Osteoblast (primary cell): ENCODE measurements at regions not wholly inside any gene's neighbourhood (a gene's known extent, or its start where the extent isn't known, plus 50 kb on each side); places are given as distances from the start of the nearest gene placed in this dataset.

Experiments
- DNase-seq: peaks from one replicate; pipeline ENCODE4 v3.0.0; 2011; ENCODE audit warnings: low spot score, mixed read lengths; ENCODE audit not compliant: insufficient read length; ENCODE audit errors: missing footprints
- H2AFZ ChIP-seq: 2 replicates; pipeline ENCODE4 v1.6.0; 2011; ENCODE audit warnings: mild to moderate bottlenecking, low read length
- H3K27ac ChIP-seq: 2 replicates; pipeline ENCODE4 v1.5.1; 2011; ENCODE audit warnings: mild to moderate bottlenecking, low read depth, low read length, moderate library complexity
- H3K27me3 ChIP-seq: 2 replicates; pipeline ENCODE4 v1.6.0; 2012; ENCODE audit warnings: mild to moderate bottlenecking, control low read depth, inconsistent platforms, low read length, moderate library complexity; ENCODE audit not compliant: insufficient read depth
- H3K36me3 ChIP-seq: 2 replicates; pipeline ENCODE4 v1.5.1; 2011; ENCODE audit warnings: mild to moderate bottlenecking, low read length, control low read depth, moderate library complexity; ENCODE audit not compliant: insufficient read depth
- H3K4me1 ChIP-seq: 2 replicates; pipeline ENCODE4 v1.5.1; 2011; ENCODE audit warnings: mild to moderate bottlenecking, low read length, control low read depth, moderate library complexity; ENCODE audit not compliant: insufficient read depth
- H3K4me2 ChIP-seq: 2 replicates; pipeline ENCODE4 v1.6.0; 2011; ENCODE audit warnings: mild to moderate bottlenecking, low read length; ENCODE audit not compliant: insufficient read depth
- H3K4me3 ChIP-seq: fragments of 200-600 bp; sonication (generic); 3 replicates; pipeline ENCODE4 v1.5.1; 2012; ENCODE audit warnings: mild to moderate bottlenecking, low read length, inconsistent platforms; ENCODE audit not compliant: insufficient read depth
- H3K79me2 ChIP-seq: 2 replicates; pipeline ENCODE4 v1.6.0; 2012; ENCODE audit warnings: mild to moderate bottlenecking, low read length, control low read depth, inconsistent platforms; ENCODE audit not compliant: insufficient read depth
- H3K9me3 ChIP-seq: 2 replicates; pipeline ENCODE4 v1.5.1; 2011; ENCODE audit warnings: low read depth, low read length, control low read depth
- H4K20me1 ChIP-seq: 2 replicates; pipeline ENCODE4 v1.6.0; 2012; ENCODE audit warnings: mild to moderate bottlenecking, low read length, control low read depth; ENCODE audit not compliant: insufficient read depth
- TF ChIP-seq, protein P1 (sequence below): IDR thresholded peaks from 2 replicates; pipeline ENCODE4 v1.5.1; 2011; ENCODE audit warnings: mild to moderate bottlenecking, low read depth, low read length, moderate library complexity; ENCODE audit errors: extremely low read depth

DNA sequence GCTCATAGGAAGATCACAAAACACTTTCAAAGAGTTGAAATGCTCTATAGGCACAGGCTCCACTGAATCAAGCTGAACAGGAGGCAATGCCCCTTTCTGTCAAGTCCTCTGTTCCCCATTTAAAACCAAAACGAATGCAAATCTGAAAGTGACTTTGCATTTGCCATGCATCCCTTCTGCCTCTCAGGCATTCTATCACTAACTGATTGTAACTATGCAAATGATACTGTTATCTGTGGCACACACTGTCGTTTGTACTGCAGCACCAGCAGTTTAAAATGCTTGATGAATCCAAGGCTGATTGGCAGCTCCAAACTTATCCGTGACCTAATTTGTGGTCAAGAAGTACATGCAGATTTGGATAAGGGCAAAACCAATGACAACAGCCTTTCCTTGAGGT lies 1067.5 kb upstream of the MAP3K7 start:
- H3K9me3 ChIP-seq = no peaks in the 10 kb centered on the region
- TF ChIP-seq, protein P1, sequence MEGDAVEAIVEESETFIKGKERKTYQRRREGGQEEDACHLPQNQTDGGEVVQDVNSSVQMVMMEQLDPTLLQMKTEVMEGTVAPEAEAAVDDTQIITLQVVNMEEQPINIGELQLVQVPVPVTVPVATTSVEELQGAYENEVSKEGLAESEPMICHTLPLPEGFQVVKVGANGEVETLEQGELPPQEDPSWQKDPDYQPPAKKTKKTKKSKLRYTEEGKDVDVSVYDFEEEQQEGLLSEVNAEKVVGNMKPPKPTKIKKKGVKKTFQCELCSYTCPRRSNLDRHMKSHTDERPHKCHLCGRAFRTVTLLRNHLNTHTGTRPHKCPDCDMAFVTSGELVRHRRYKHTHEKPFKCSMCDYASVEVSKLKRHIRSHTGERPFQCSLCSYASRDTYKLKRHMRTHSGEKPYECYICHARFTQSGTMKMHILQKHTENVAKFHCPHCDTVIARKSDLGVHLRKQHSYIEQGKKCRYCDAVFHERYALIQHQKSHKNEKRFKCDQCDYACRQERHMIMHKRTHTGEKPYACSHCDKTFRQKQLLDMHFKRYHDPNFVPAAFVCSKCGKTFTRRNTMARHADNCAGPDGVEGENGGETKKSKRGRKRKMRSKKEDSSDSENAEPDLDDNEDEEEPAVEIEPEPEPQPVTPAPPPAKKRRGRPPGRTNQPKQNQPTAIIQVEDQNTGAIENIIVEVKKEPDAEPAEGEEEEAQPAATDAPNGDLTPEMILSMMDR = no peak
- H2AFZ ChIP-seq = no peak overlapping the region
- no peak overlapping the region for H3K4me2 ChIP-seq
- H3K36me3 ChIP-seq = no peaks in the 10 kb centered on the region
- DNase-seq = no peak
- H3K79me2 ChIP-seq = no peaks in the 10 kb centered on the region
- H4K20me1 ChIP-seq = no peaks in the 10 kb centered on the region
- no peaks in the 10 kb centered on the region for H3K27me3 ChIP-seq
- no peak overlapping the region for H3K4me3 ChIP-seq
- H3K4me1 ChIP-seq = no peaks in the 10 kb centered on the region
- no peak overlapping the region for H3K27ac ChIP-seq

DNA sequence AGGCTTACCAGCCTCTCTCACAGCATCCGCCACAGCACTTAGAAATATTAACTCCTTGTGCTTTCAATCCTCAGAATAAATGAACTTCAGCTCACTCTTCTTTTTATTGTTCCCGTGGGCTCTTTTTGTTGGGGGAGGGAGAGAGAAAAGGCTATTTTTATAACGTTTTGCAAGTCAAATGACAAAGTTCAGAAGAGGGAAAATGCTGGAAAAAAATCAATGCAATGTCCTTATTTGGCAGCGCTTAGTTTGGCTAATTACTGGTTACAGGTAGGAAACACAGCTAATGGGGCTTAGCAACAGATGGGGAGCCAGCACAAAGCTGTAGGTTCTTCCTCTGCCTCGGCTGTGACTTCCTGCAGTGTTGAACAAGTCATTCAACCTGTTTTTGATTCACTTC lies 1067.0 kb upstream of the MAP3K7 start:
- H3K4me3 ChIP-seq = no peak overlapping the region
- no peaks in the 10 kb centered on the region for H3K36me3 ChIP-seq
- H3K4me1 ChIP-seq = no peaks in the 10 kb centered on the region
- no peak overlapping the region for H2AFZ ChIP-seq
- H3K27me3 ChIP-seq = no peaks in the 10 kb centered on the region
- H4K20me1 ChIP-seq = no peaks in the 10 kb centered on the region
- no peak overlapping the region for H3K4me2 ChIP-seq
- no peak for DNase-seq
- H3K79me2 ChIP-seq = no peaks in the 10 kb centered on the region
- no peak overlapping the region for H3K27ac ChIP-seq
- H3K9me3 ChIP-seq = no peaks in the 10 kb centered on the region
- TF ChIP-seq, protein P1 = no peak

DNA sequence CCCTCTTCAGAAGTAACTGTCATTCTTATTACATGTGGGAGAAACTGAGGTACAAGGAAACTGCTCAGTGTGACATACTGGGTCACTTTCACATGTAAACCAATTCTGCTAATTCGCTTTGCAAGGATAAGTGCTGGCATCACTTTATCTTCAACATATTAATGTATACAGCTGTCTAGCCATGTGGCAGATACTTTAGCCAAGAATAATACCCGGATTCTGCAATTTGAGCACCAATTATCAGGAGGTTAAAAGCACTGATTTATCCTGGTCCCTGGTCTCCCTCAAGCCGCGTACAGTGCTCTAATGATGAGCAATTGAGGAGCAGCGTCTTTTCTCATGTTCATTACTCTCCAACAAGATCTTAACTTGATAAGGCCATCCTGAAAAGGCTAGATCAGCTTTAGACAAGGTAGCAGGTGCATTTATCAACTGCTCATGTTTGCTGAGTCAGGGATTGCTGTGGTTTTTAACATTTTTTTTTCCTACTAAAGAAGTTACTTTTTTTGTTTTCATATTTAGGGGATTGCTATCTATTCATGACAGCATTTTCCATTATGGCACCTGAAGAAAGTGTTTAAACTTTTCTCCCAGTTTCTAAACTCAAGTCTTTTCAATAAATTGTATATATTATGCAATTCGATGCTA lies 1066.3 kb upstream of the MAP3K7 start:
- DNase-seq = no peak
- Histone ChIP-seq H3K9me3 (no peaks in the 10 kb centered on the region), H3K27me3 (no peaks in the 10 kb centered on the region), H3K27ac (no peak overlapping the region), H2AFZ (no peak overlapping the region), H4K20me1 (no peaks in the 10 kb centered on the region), H3K79me2 (no peaks in the 10 kb centered on the region), H3K4me2 (no peak overlapping the region), H3K36me3 (no peaks in the 10 kb centered on the region), H3K4me3 (no peak overlapping the region), H3K4me1 (no peaks in the 10 kb centered on the region)
- TF ChIP-seq, protein P1 = no peak

DNA sequence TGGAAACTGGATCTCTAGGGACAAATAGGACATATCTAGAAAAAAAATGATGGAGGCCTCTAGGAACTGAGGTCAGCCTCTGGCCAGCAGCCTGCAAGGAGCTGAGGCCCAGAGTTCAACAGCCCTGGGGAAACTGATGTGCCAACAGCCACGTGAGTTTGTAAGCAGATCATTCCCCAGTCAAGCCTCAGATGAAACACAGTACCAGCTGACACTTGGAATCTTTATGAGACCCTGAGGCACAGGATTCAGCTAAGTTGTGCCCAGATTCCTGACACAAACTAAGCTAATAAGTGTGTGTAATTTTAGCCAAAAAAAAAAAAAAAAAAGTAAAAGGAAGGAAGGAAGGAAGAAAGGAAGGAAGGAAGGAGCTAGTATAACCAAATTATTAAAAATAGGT lies 1059.8 kb upstream of the MAP3K7 start:
- Histone ChIP-seq H3K27ac (no peak overlapping the region), H3K36me3 (no peaks in the 10 kb centered on the region), H3K27me3 (no peaks in the 10 kb centered on the region), H3K4me3 (no peak overlapping the region), H2AFZ (no peak overlapping the region), H3K4me2 (no peak overlapping the region), H3K9me3 (no peaks in the 10 kb centered on the region), H4K20me1 (no peaks in the 10 kb centered on the region), H3K4me1 (no peaks in the 10 kb centered on the region), H3K79me2 (no peaks in the 10 kb centered on the region)
- TF ChIP-seq, protein P1 = no peak
- DNase-seq = no peak
